ENCODE measurements at regions not wholly inside any gene's neighbourhood (a gene's known extent, or its start where the extent isn't known, plus 50 kb on each side); places are given as distances from the start of the nearest gene placed in this dataset.

DNA sequence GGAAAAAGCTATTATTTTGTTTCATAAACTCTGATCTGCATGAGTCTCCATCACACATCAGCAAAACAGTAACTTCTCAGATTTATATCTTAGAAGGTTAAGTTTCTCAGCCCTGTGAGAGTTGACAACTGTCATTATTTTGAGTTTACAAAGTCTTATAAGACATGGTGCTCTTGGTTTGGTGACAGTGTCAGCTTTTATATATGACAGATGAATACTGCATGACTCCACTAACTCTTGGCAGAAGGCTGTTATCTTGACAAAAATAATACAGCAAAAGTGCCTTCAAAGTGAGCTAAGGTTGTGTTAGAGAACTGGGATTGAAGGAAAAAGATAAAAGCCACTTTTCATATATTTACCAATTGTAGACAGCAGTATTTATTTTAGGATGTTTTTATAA lies 528.4 kb upstream of the SOX9 start:
- no peak overlapping the region for H3K9ac ChIP-seq (replicated peaks in 1 of 4; ENCODE audit: extremely low read depth in 1 of 4, low read depth in 3 of 4, low read length in 3 of 4)
- FAIRE-seq = no peak
- no peak overlapping the region for H2BK20ac ChIP-seq (ENCODE audit: low read length)
- H3K79me2 ChIP-seq (ENCODE audit: control insufficient read depth in 1 of 2, insufficient read depth in 2 of 2, low read length in 2 of 2) = no peaks in the 10 kb centered on the region
- no peak overlapping the region for H3K14ac ChIP-seq (ENCODE audit: insufficient read length)
- no peaks in the 10 kb centered on the region for H3K79me1 ChIP-seq (ENCODE audit: low read depth, low read length)
- ChIA-PET POLR2A (ENCODE audit: partially characterized antibody) (no interaction called here), CTCF (ENCODE audit: partially characterized antibody) (interaction anchor here (0.8 kb wide), 1 partner anchor 131 kb away, joined by 3 read pairs; no protein-coding TSS in a partner anchor)
- no peak overlapping the region for H2BK12ac ChIP-seq (ENCODE audit: low read depth, low read length)
- no peaks in the 10 kb centered on the region for H3K36me3 ChIP-seq (ENCODE audit: control insufficient read depth in 2 of 4, insufficient read depth in 4 of 4, low read length in 3 of 4)
- no peak overlapping the region for H2BK15ac ChIP-seq (ENCODE audit: low read length)
- no peak overlapping the region for H4K5ac ChIP-seq (ENCODE audit: insufficient read length, low read depth, low read length)
- H3K4me1 ChIP-seq (replicated peaks in 1 of 4; ENCODE audit: control insufficient read depth in 3 of 4, insufficient read depth in 4 of 4, low read length in 3 of 4) = no peaks in the 10 kb centered on the region
- no peak overlapping the region for H3K27ac ChIP-seq (ENCODE audit: low read depth, low read length)
- DNase-seq (ENCODE audit: low read depth in 1 of 2, low spot score in 2 of 2) = no peak
- H2BK120ac ChIP-seq (replicated peaks; ENCODE audit: low read depth, low read length) = no peak overlapping the region
- H4K20me1 ChIP-seq (replicated peaks in 1 of 2; ENCODE audit: control insufficient read depth in 1 of 2, insufficient read depth in 2 of 2, low read length in 2 of 2) = no peaks in the 10 kb centered on the region
- no peaks in the 10 kb centered on the region for H3K23me2 ChIP-seq (ENCODE audit: low read depth, low read length)
- H4K91ac ChIP-seq (replicated peaks; ENCODE audit: insufficient read length, low read length) = no peak overlapping the region
- H3K4ac ChIP-seq (replicated peaks; ENCODE audit: insufficient read length, low read depth, low read length) = no peak overlapping the region
- no peak overlapping the region for H2AK5ac ChIP-seq (ENCODE audit: low read depth, low read length)
- H3K23ac ChIP-seq (ENCODE audit: insufficient read length) = no peak overlapping the region
- no peak overlapping the region for H3K56ac ChIP-seq (replicated peaks; ENCODE audit: insufficient read length, low read depth, low read length)
- H2AFZ ChIP-seq (ENCODE audit: low read length) = no peak overlapping the region
- no peak overlapping the region for H4K8ac ChIP-seq (ENCODE audit: extremely low read depth, insufficient read depth, low read length)
- no peak overlapping the region for H3K4me2 ChIP-seq (ENCODE audit: insufficient read depth in 1 of 2, low read depth in 2 of 2, low read length in 2 of 2)
- no peaks in the 10 kb centered on the region for H3K9me3 ChIP-seq (ENCODE audit: insufficient read depth in 2 of 2, low read depth in 1 of 2, low read length in 1 of 2)
- H2BK5ac ChIP-seq (ENCODE audit: low read depth, low read length) = no peak overlapping the region
- no peak overlapping the region for H3K4me3 ChIP-seq (ENCODE audit: extremely low read depth in 1 of 4, insufficient read depth in 2 of 4, low read depth in 3 of 4, low read length in 4 of 4)
- no peak overlapping the region for H3K18ac ChIP-seq (ENCODE audit: extremely low read depth, low read length)
- no peaks in the 10 kb centered on the region for H3K27me3 ChIP-seq (replicated peaks in 1 of 4; ENCODE audit: control insufficient read depth in 3 of 4, extremely low read depth in 1 of 4, insufficient read depth in 3 of 4, low read length in 3 of 4)
- TF ChIP-seq SP2 (IDR thresholded peaks at IDR 0.05; ENCODE audit: low read length) (no peak), KDM4A (IDR thresholded peaks at IDR 0.05; ENCODE audit: low read depth, low read length, severe bottlenecking) (no peak), TEAD4 (IDR thresholded peaks at IDR 0.05; ENCODE audit: low read depth, low read length) (no peak), PHF8 (conservative IDR thresholded peaks at IDR 0.05; ENCODE audit: low read depth, low read length) (no peak), SIRT6 (IDR thresholded peaks at IDR 0.05; ENCODE audit: low read length) (no peak), CHD1 (IDR thresholded peaks at IDR 0.05; ENCODE audit: low read depth, low read length) (no peak), TCF12 (IDR thresholded peaks at IDR 0.05; ENCODE audit: low read depth, low read length) (no peak), RAD21 (IDR thresholded peaks at IDR 0.05 in 1 of 2, conservative IDR thresholded peaks at IDR 0.05 in 1 of 2; ENCODE audit: low read depth in 2 of 2, low read length in 2 of 2) (no peak), FOSL1 (IDR thresholded peaks at IDR 0.05; ENCODE audit: insufficient read depth, low read depth, low read length) (no peak), POLR2AphosphoS5 (IDR thresholded peaks at IDR 0.05; ENCODE audit: low read depth, low read length) (no peak), HDAC2 (IDR thresholded peaks at IDR 0.05; ENCODE audit: borderline replicate concordance in 1 of 2, low read depth in 2 of 2, low read length in 2 of 2) (no peak), CBX8 (IDR thresholded peaks at IDR 0.05; ENCODE audit: borderline replicate concordance, low read depth, low read length) (no peak), CREB1 (IDR thresholded peaks at IDR 0.05) (no peak), SIN3A (conservative IDR thresholded peaks at IDR 0.05 in 1 of 2, IDR thresholded peaks at IDR 0.05 in 1 of 2; ENCODE audit: low read depth in 1 of 2, low read length in 2 of 2) (no peak)
- TF ChIP-seq, protein P1, sequence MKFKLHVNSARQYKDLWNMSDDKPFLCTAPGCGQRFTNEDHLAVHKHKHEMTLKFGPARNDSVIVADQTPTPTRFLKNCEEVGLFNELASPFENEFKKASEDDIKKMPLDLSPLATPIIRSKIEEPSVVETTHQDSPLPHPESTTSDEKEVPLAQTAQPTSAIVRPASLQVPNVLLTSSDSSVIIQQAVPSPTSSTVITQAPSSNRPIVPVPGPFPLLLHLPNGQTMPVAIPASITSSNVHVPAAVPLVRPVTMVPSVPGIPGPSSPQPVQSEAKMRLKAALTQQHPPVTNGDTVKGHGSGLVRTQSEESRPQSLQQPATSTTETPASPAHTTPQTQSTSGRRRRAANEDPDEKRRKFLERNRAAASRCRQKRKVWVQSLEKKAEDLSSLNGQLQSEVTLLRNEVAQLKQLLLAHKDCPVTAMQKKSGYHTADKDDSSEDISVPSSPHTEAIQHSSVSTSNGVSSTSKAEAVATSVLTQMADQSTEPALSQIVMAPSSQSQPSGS (IDR thresholded peaks at IDR 0.05; ENCODE audit: low read length) = no peak
